ENCODE measurements at regions not wholly inside any gene's neighbourhood (a gene's known extent, or its start where the extent isn't known, plus 50 kb on each side); places are given as distances from the start of the nearest gene placed in this dataset.

DNA sequence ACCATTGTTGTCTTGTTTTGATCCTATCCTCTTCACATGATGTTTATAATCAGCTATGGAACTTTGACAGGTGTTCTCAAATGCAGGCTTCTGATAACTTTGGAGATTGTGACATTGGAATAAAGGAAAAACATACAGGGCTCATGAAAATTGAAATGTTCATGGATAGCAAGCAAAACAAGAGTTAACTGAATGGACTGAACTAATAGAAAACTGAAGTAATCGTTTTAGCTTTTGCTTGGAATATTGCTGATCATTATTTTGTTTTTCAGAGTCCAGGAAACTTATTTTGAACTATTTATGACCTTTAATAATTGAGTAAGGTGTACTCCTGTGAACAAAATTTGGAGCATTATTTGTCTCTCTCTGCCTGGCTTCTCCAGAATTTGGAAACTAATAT, 436.7 kb upstream of the CDH9 start:
- no peak overlapping the region for H2BK12ac ChIP-seq (ENCODE audit: insufficient read length, low read depth, low read length)
- peaks cover 36 to 43% of the 10 kb centered on the region in 2 experiments for H3K9me3 Mint-ChIP-seq
- no peak overlapping the region for H3K56ac ChIP-seq (ENCODE audit: insufficient read length, low read depth, low read length)

More for the DNA sequence above, 436.7 kb upstream of the CDH9 start:
- H3K4me1 ChIP-seq (ENCODE audit: insufficient read depth, low read length) = no peaks in the 10 kb centered on the region
- no peak overlapping the region for H3K27ac ChIP-seq (ENCODE audit: insufficient read length, low read depth, low read length)
- H4K20me1 ChIP-seq (ENCODE audit: control insufficient read depth, insufficient read depth, insufficient read length) = no peaks in the 10 kb centered on the region
- WGBS (ENCODE audit: extremely low coverage, insufficient read length, low lambda C conversion rate) = no CpG with 5 or more reads among the region's 1 CpG
- no peak overlapping the region for H4K5ac ChIP-seq (ENCODE audit: insufficient read length, low read depth, low read length)
- no peak overlapping the region for H2BK20ac ChIP-seq (ENCODE audit: low read depth, low read length, poor library complexity, severe bottlenecking)
- no peaks in the 10 kb centered on the region; the same call in 1 of the 2 replicates for H3K27me3 Mint-ChIP-seq (ENCODE audit: low read depth)
- no peak overlapping the region for H3K9ac ChIP-seq (ENCODE audit: extremely low read depth, insufficient read length, low read length)
- peak overlapping the region in 1 of 2 experiments; percentile 96; a peak in 2 of 5 replicates for H3K4me3 Mint-ChIP-seq
- no peak overlapping the region for H4K8ac ChIP-seq (replicated peaks; ENCODE audit: insufficient read length, low read depth, low read length)
- no peak overlapping the region for H2BK120ac ChIP-seq (ENCODE audit: low read depth, low read length, poor library complexity, severe bottlenecking)
- H2AK5ac ChIP-seq (ENCODE audit: insufficient read length, low read length) = no peak overlapping the region
- H3K4ac ChIP-seq (ENCODE audit: low read depth, low read length) = no peak overlapping the region
- H2BK5ac ChIP-seq (ENCODE audit: insufficient read length, low read length) = no peak overlapping the region
- H3K23me2 ChIP-seq (ENCODE audit: insufficient read length, low read depth, low read length, poor library complexity, severe bottlenecking) = no peaks in the 10 kb centered on the region
- H3K79me2 ChIP-seq (ENCODE audit: insufficient read depth, low read length) = peaks cover 15% of the 10 kb centered on the region; the same call in 1 of the 2 replicates
- no peak overlapping the region for H4K91ac ChIP-seq (ENCODE audit: insufficient read length, low read depth, low read length)
- TF ChIP-seq, protein P1, sequence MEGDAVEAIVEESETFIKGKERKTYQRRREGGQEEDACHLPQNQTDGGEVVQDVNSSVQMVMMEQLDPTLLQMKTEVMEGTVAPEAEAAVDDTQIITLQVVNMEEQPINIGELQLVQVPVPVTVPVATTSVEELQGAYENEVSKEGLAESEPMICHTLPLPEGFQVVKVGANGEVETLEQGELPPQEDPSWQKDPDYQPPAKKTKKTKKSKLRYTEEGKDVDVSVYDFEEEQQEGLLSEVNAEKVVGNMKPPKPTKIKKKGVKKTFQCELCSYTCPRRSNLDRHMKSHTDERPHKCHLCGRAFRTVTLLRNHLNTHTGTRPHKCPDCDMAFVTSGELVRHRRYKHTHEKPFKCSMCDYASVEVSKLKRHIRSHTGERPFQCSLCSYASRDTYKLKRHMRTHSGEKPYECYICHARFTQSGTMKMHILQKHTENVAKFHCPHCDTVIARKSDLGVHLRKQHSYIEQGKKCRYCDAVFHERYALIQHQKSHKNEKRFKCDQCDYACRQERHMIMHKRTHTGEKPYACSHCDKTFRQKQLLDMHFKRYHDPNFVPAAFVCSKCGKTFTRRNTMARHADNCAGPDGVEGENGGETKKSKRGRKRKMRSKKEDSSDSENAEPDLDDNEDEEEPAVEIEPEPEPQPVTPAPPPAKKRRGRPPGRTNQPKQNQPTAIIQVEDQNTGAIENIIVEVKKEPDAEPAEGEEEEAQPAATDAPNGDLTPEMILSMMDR (conservative IDR thresholded peaks at IDR 0.05) = no peak
- no peak overlapping the region for H2BK15ac ChIP-seq (ENCODE audit: low read depth, low read length)
- no peaks in the 10 kb centered on the region for H3K79me1 ChIP-seq (ENCODE audit: insufficient read depth, low read depth, low read length, poor library complexity, severe bottlenecking)
- no peak overlapping the region for H3T11ph ChIP-seq (ENCODE audit: low read length)
- H3K36me3 Mint-ChIP-seq (ENCODE audit: insufficient read depth in 1 of 3, low read depth in 3 of 3) = peaks cover 29 to 61% (median 53%) of the 10 kb centered on the region in 3 experiments
- no peak overlapping the region for H3K4me2 ChIP-seq (ENCODE audit: insufficient read depth, insufficient read length, low read length)
- no peaks in the 10 kb centered on the region for H3K27me3 ChIP-seq (ENCODE audit: insufficient read depth, low read length)
- H3K4me1 Mint-ChIP-seq = peaks cover 11 to 21% of the 10 kb centered on the region in 2 experiments
- no peak overlapping the region for H3K23ac ChIP-seq (ENCODE audit: insufficient read length, low read depth, low read length)
- H3K14ac ChIP-seq (ENCODE audit: insufficient read depth, low read length) = no peak overlapping the region
- H3K18ac ChIP-seq (ENCODE audit: insufficient read length, low read depth, low read length) = no peak overlapping the region
- DNase-seq = no peak
- no peak overlapping the region for H3K27ac Mint-ChIP-seq
- H2AFZ ChIP-seq (ENCODE audit: low read length) = no peak overlapping the region
- H3K9me3 ChIP-seq (ENCODE audit: control insufficient read depth, low read depth, low read length) = peaks cover 30% of the 10 kb centered on the region

Measured in H9 (cell line).